ENCODE measurements at regions not wholly inside any gene's neighbourhood (a gene's known extent, or its start where the extent isn't known, plus 50 kb on each side); places are given as distances from the start of the nearest gene placed in this dataset.

DNA sequence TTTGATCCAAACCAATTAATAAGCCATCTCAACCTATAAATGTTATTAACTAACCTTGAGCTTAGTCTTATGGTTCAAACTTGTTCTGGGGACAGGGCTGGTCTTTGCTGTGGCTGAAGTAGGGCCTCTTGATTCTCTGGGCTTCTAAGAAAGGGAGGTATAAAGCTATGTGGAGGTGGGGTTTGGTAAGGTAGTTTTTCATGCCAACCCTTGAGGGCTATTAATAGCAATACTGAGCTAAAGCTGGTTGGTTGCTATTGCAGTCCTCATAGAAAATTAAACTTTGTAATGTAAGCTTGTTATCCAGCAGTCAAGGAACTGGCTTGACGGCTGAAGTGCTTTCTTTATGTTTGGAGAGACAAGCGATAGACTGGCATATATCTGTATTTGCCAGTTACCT lies 112.1 kb downstream of the RND3 start:
- H3K27me3 ChIP-seq, result no peaks in the 10 kb centered on the region
- H3K27ac ChIP-seq, result no peak overlapping the region
- H3K4me1 ChIP-seq, result peaks cover 0 to 4% (median 0%) of the 10 kb centered on the region in 12 donors
- WGBS, 4 donors, result 27 to 57% (median 48%) methylated on average over 2 of the region's 2 CpGs
- no peak for TF ChIP-seq POLR2A (IDR thresholded peaks at IDR 0.05)
- TF ChIP-seq, protein P1, sequence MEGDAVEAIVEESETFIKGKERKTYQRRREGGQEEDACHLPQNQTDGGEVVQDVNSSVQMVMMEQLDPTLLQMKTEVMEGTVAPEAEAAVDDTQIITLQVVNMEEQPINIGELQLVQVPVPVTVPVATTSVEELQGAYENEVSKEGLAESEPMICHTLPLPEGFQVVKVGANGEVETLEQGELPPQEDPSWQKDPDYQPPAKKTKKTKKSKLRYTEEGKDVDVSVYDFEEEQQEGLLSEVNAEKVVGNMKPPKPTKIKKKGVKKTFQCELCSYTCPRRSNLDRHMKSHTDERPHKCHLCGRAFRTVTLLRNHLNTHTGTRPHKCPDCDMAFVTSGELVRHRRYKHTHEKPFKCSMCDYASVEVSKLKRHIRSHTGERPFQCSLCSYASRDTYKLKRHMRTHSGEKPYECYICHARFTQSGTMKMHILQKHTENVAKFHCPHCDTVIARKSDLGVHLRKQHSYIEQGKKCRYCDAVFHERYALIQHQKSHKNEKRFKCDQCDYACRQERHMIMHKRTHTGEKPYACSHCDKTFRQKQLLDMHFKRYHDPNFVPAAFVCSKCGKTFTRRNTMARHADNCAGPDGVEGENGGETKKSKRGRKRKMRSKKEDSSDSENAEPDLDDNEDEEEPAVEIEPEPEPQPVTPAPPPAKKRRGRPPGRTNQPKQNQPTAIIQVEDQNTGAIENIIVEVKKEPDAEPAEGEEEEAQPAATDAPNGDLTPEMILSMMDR (IDR thresholded peaks at IDR 0.05), result no peak
- no peaks in the 10 kb centered on the region for H3K36me3 ChIP-seq
- intact Hi-C loops (cut with DNase I), result no loop called here
- H3K4me3 ChIP-seq, result no peak overlapping the region
- ATAC-seq (no peak), DNase-seq (no peak)
- peaks cover 0 to 6% (median under 1%) of the 10 kb centered on the region in 12 donors for H3K9me3 ChIP-seq

DNA sequence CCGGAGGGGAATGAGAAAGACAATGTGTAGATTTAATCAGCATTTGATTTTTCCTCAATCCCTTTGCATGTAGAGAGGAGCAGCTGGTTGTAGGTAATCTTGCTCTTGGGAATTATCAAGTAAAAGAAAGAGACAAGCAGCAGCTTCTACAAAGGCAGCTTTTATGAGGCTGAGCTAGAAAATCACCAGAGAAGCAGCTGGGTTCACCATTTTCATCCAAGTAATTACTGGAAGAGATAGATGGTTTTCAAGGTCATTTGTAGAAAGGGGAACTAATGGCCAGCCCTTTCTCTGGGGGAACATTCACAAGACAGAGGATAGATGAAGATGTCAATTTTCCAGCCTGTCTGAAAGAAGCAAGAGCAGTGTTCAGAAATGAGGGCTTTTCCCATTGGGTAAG lies 113.0 kb downstream of the RND3 start:
- Histone ChIP-seq H3K9me3 (peaks cover 0 to 6% (median under 1%) of the 10 kb centered on the region in 12 donors), H3K4me3 (no peak overlapping the region), H3K27ac (no peak overlapping the region), H3K27me3 (no peaks in the 10 kb centered on the region), H3K4me1 (peaks cover 0 to 4% (median 0%) of the 10 kb centered on the region in 12 donors), H3K36me3 (no peaks in the 10 kb centered on the region)
- intact Hi-C loops (cut with DNase I), result no loop called here
- ATAC-seq (peak in 1 of 4 donors; percentile 55), DNase-seq (peak in 1 of 5 donors; percentile 14)
- no peak for TF ChIP-seq POLR2A (IDR thresholded peaks at IDR 0.05)
- TF ChIP-seq, protein P1 (IDR thresholded peaks at IDR 0.05), result no peak
- WGBS, 4 donors, result 77 to 93% (median 82%) methylated on average over 1 of the region's 1 CpG

DNA sequence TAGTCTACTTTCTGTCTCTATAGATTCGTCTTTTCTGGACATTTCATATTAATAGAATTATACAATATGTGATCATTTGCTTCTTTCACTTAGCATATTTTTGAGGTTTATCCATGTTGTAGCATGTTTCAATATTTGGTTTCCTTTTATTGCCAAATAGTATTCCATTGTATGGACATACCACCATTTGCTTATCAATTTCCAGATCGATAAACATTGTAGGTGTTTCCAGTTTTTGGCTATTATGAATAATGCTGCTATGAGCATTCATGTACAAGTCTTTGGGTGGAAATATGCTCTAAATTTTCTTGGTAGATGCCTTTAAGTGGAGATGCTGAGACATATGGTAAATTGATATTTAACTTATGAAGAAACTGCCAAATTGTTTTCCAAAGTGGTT lies 114.1 kb downstream of the RND3 start:
- WGBS, 4 donors, result 93 to 97% (median 96%) methylated on average over 2 of the region's 2 CpGs
- peaks cover 0 to 4% (median 0%) of the 10 kb centered on the region in 12 donors for H3K4me1 ChIP-seq
- no peak overlapping the region for H3K4me3 ChIP-seq
- H3K36me3 ChIP-seq, result no peaks in the 10 kb centered on the region
- H3K27ac ChIP-seq, result no peak overlapping the region
- TF ChIP-seq POLR2A (IDR thresholded peaks at IDR 0.05), result no peak
- TF ChIP-seq, protein P1 (IDR thresholded peaks at IDR 0.05), result no peak
- DNase-seq (no peak), ATAC-seq (no peak)
- no peaks in the 10 kb centered on the region for H3K27me3 ChIP-seq
- intact Hi-C loops (cut with DNase I), result no loop called here
- peaks cover 0 to 6% (median under 1%) of the 10 kb centered on the region in 12 donors for H3K9me3 ChIP-seq

DNA sequence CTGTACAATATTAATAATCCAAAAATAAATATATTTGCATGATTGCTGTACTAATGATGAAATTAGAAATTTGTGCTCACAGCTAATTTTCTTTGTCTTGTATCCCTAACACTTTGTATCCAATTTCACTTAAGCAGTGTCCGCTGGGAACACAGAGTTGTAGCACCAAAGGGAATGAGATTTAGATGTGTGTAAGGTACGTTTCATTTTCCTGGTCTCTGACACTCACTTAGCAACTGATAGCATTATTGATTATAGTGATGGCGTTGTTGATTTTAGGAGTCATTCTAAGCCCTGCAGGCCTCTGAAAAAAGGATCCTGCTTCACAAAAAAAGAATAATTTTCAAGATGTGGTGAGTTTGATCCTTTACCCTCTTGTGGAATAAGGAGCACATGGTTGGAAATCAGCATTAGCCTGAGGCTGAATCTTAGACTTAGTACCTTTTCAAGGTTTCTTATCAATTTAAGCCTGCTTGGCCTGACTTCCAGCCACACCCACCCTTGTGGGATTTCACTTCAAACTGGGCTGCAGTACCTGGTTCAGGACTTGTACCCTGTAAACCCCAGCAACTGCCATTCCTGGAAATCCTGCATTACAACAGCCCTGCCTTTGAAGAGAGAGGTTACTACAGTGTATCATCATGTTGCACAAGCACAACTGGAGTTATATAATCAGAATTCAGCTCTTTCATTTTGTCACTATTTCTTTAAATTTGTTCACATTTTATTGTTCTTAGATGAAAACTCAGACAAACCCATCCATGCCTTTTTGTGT lies 116.2 kb downstream of the RND3 start:
- DNase-seq, result no peak
- intact Hi-C loops (cut with DNase I), result no loop called here
- peaks cover 0 to under 1% (median 0%) of the 10 kb centered on the region in 12 donors for H3K4me1 ChIP-seq
- 76 to 87% (median 84%) methylated on average over 3 of the region's 3 CpGs for WGBS, 4 donors
- no peak overlapping the region for H3K27ac ChIP-seq
- H3K36me3 ChIP-seq, result no peaks in the 10 kb centered on the region
- no peaks in the 10 kb centered on the region for H3K27me3 ChIP-seq
- no peak overlapping the region for H3K4me3 ChIP-seq
- no peak for ATAC-seq
- TF ChIP-seq, protein P1 (IDR thresholded peaks at IDR 0.05), result no peak
- no peak for TF ChIP-seq POLR2A (IDR thresholded peaks at IDR 0.05)
- H3K9me3 ChIP-seq, result peaks cover 0 to 6% (median under 1%) of the 10 kb centered on the region in 12 donors
